CD4-positive, alpha-beta T cell treated with Interleukin-4 for 1 hour (primary cell): ENCODE measurements at regions not wholly inside any gene's neighbourhood (a gene's known extent, or its start where the extent isn't known, plus 50 kb on each side); places are given as distances from the start of the nearest gene placed in this dataset.
"Not testable (repeated sequence)": the region's sequence is repeated elsewhere in the genome, so short reads cannot be mapped to it uniquely, and the experiment has no call there.

Experiments used
- DNase-seq, 2 donors: peaks; one replicate each; pipeline ENCODE4 v3.0.0-alpha.2; 2020 to 2022

GRCh38 chr5:3182133-3182876, 413.3 kb upstream of the IRX1 start:
- no peak for DNase-seq

GRCh38 chr5:3181671-3182070, 414.0 kb upstream of the IRX1 start:
- DNase-seq, result no peak

GRCh38 chr5:3180636-3181035, 415.0 kb upstream of the IRX1 start:
- DNase-seq, result no peak

- DNase-seq, result no peak
These were observed 416.4 kb upstream of the IRX1 start for GRCh38 chr5:3179220-3179619.

GRCh38 chr5:3177338-3177737, 418.3 kb upstream of the IRX1 start:
- no peak for DNase-seq

GRCh38 chr5:3175416-3175815, 420.2 kb upstream of the IRX1 start:
- no peak for DNase-seq

- DNase-seq, result no peak
These were observed 416.0 kb upstream of the IRX2 start for GRCh38 chr5:3167473-3167872.

GRCh38 chr5:3163626-3164025, 412.1 kb upstream of the IRX2 start:
- no peak for DNase-seq

- no peak for DNase-seq
These were observed 410.2 kb upstream of the IRX2 start for GRCh38 chr5:3161672-3162071.

- no peak for DNase-seq
These were observed 405.7 kb upstream of the IRX2 start for GRCh38 chr5:3157214-3157613.

GRCh38 chr5:3155717-3156116, 404.2 kb upstream of the IRX2 start:
- DNase-seq, result no peak

- DNase-seq, result no peak
These were observed 403.6 kb upstream of the IRX2 start for GRCh38 chr5:3155046-3155445.

- no peak for DNase-seq
These were observed 402.4 kb upstream of the IRX2 start for GRCh38 chr5:3153906-3154305.

- no peak for DNase-seq
These were observed 401.9 kb upstream of the IRX2 start for GRCh38 chr5:3153226-3153858.

- DNase-seq, result no peak
These were observed 398.4 kb upstream of the IRX2 start for GRCh38 chr5:3149899-3150298.

- not testable (repeated sequence) for DNase-seq
These were observed 395.9 kb upstream of the IRX2 start for GRCh38 chr5:3147405-3147804.

- DNase-seq, result no peak
These were observed 394.2 kb upstream of the IRX2 start for GRCh38 chr5:3145641-3146040.

GRCh38 chr5:3143382-3143781, 391.9 kb upstream of the IRX2 start:
- DNase-seq, result no peak

- DNase-seq, result no peak
These were observed 391.0 kb upstream of the IRX2 start for GRCh38 chr5:3142261-3143027.

- DNase-seq, result no peak
These were observed 388.6 kb upstream of the IRX2 start for GRCh38 chr5:3140117-3140516.

- DNase-seq, result no peak
These were observed 388.0 kb upstream of the IRX2 start for GRCh38 chr5:3139499-3139931.

- no peak for DNase-seq
These were observed 379.7 kb upstream of the IRX2 start for GRCh38 chr5:3131161-3131560.

GRCh38 chr5:3129252-3129651, 377.8 kb upstream of the IRX2 start:
- no peak for DNase-seq

GRCh38 chr5:3127423-3127911, 376.0 kb upstream of the IRX2 start:
- no peak for DNase-seq
